NCI-H2081 treated with DMSO at 0.1 percent for 48 hours (cell line): ENCODE measurements at regions not wholly inside any gene's neighbourhood (a gene's known extent, or its start where the extent isn't known, plus 50 kb on each side); places are given as distances from the start of the nearest gene placed in this dataset.

Experiments
- DNase-seq: peaks from one replicate; lab custom pipeline; 2025; lab: John Stamatoyannopoulos, UW

GRCh38 chr13:40255551-40255950, 410.9 kb downstream of the FOXO1 start:
- DNase-seq = no peak

- no peak for DNase-seq
Observed at GRCh38 chr13:40259899-40260298, 406.5 kb downstream of the FOXO1 start.

GRCh38 chr13:40261336-40261735, 405.1 kb downstream of the FOXO1 start:
- no peak for DNase-seq

- DNase-seq = no peak
Observed at GRCh38 chr13:40261947-40262346, 404.5 kb downstream of the FOXO1 start.

- DNase-seq = no peak
Observed at GRCh38 chr13:40269086-40269485, 397.4 kb downstream of the FOXO1 start.

GRCh38 chr13:40270726-40271125, 395.7 kb downstream of the FOXO1 start:
- no peak for DNase-seq

GRCh38 chr13:40271271-40271885, 395.1 kb downstream of the FOXO1 start:
- no peak for DNase-seq

GRCh38 chr13:40271931-40272775, 394.3 kb downstream of the FOXO1 start:
- no peak for DNase-seq

GRCh38 chr13:40272776-40273139, 393.7 kb downstream of the FOXO1 start:
- no peak for DNase-seq

GRCh38 chr13:40273253-40274025, 393.0 kb downstream of the FOXO1 start:
- DNase-seq = no peak

- DNase-seq = no peak
Observed at GRCh38 chr13:40274103-40274502, 392.3 kb downstream of the FOXO1 start.

GRCh38 chr13:40275155-40275554, 391.3 kb downstream of the FOXO1 start:
- no peak for DNase-seq

- no peak for DNase-seq
Observed at GRCh38 chr13:40275636-40276035, 390.8 kb downstream of the FOXO1 start.

- DNase-seq = no peak
Observed at GRCh38 chr13:40283666-40284065, 382.8 kb downstream of the FOXO1 start.

- no peak for DNase-seq
Observed at GRCh38 chr13:40285634-40286033, 380.8 kb downstream of the FOXO1 start.

- no peak for DNase-seq
Observed at GRCh38 chr13:40287428-40287827, 379.0 kb downstream of the FOXO1 start.

GRCh38 chr13:40288259-40288658, 378.2 kb downstream of the FOXO1 start:
- DNase-seq = no peak

- no peak for DNase-seq
Observed at GRCh38 chr13:40290758-40291157, 375.7 kb downstream of the FOXO1 start.

GRCh38 chr13:40292108-40292507, 374.3 kb downstream of the FOXO1 start:
- DNase-seq = no peak

GRCh38 chr13:40292536-40292935, 373.9 kb downstream of the FOXO1 start:
- DNase-seq = no peak

- DNase-seq = no peak
Observed at GRCh38 chr13:40302351-40302750, 364.1 kb downstream of the FOXO1 start.

- no peak for DNase-seq
Observed at GRCh38 chr13:40304391-40304790, 362.1 kb downstream of the FOXO1 start.

- DNase-seq = no peak
Observed at GRCh38 chr13:40306817-40307216, 359.6 kb downstream of the FOXO1 start.
